Immature natural killer cell (primary cell): ENCODE measurements at regions not wholly inside any gene's neighbourhood (a gene's known extent, or its start where the extent isn't known, plus 50 kb on each side); places are given as distances from the start of the nearest gene placed in this dataset.

Experiments
- DNase-seq, 3 donors: peaks; one replicate each; pipeline ENCODE4 v3.0.0; 2022; ENCODE audit warnings: mixed read lengths in 1 of 3
- H3K27ac Mint-ChIP-seq, 6 donors: one replicate each; pipeline ENCODE4 v1.8.0; 2020; ENCODE audit warnings: mixed read lengths in 6 of 6, mild to moderate bottlenecking in 5 of 6, inconsistent platforms in 4 of 6, moderate library complexity in 3 of 6
- H3K27me3 Mint-ChIP-seq, 3 donors: one replicate each; pipeline ENCODE4 v1.8.0; 2020 to 2021; ENCODE audit warnings: low read depth in 3 of 3, mild to moderate bottlenecking in 3 of 3, mixed read lengths in 3 of 3, moderate library complexity in 3 of 3, inconsistent platforms in 1 of 3
- H3K36me3 Mint-ChIP-seq, 3 donors: one replicate each; pipeline ENCODE4 v1.8.0; 2020; ENCODE audit warnings: mixed read lengths in 3 of 3, inconsistent platforms in 2 of 3, mild to moderate bottlenecking in 2 of 3
- H3K4me1 Mint-ChIP-seq, 2 donors: one replicate each; pipeline ENCODE4 v1.8.0; 2020; ENCODE audit warnings: inconsistent platforms in 2 of 2, mild to moderate bottlenecking in 2 of 2, mixed read lengths in 2 of 2, moderate library complexity in 1 of 2
- H3K4me3 Mint-ChIP-seq, 5 donors: one replicate each; pipeline ENCODE4 v1.8.0; 2020; ENCODE audit warnings: mild to moderate bottlenecking in 5 of 5, mixed read lengths in 5 of 5, inconsistent platforms in 3 of 5, moderate library complexity in 3 of 5
- H3K9me3 Mint-ChIP-seq, 6 donors: one replicate each; pipeline ENCODE4 v1.8.0; 2020; ENCODE audit warnings: mild to moderate bottlenecking in 6 of 6, mixed read lengths in 6 of 6, inconsistent platforms in 4 of 6, moderate library complexity in 3 of 6

- DNase-seq, result no peak
- Mint-ChIP-seq H3K4me3 (no peak overlapping the region), H3K4me1 (no peaks in the 10 kb centered on the region), H3K27me3 (peaks cover 0 to 5% (median 2%) of the 10 kb centered on the region in 3 donors), H3K36me3 (no peaks in the 10 kb centered on the region), H3K9me3 (no peaks in the 10 kb centered on the region), H3K27ac (no peak overlapping the region)
Observed at GRCh38 chr1:173128742-173129141, 78.0 kb upstream of the TNFSF18 start.

DNA sequence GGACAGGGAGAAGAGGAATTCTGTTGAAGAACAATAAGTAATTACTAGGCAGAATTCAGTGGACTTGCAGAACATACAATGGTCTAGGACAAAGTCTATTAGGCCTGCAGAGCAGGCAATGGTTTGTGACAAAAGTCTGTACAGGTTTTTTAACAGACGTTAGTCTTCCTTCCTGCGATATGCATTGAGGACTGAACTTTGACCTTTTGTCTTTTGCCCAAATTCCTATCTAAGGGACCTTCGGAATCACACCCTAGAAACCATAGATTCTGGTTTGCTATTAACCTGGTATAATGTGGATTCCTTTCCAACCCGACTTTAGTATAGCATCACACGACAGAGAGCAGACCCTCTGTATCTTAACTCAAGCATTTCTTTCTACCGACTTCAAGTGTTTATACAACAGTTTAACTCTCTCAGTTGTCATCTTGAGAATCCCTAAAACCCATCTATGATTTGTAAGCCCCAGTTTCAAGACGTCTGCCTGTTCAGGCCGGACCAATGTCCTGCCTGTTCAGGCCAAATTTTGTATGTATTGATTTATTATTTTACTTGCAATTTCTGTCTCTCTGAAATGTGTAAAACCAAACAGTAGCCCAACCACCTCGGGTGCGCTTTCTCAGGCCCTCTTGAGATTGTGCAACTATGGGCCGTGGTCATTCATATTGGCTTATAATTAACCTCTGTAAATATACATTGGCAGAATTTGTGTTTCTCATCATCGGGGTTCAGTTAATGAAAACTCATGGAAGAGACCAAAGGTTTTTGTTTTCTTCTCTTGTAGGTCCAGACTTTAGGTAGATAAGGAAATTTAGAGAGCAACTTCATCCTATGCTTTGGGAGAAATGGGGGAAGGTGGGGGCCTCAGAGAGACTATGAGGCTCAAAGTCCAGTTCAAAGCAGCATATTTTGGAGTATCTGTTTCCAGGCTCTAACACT lies 76.9 kb upstream of the TNFSF18 start:
- Mint-ChIP-seq H3K36me3 (no peaks in the 10 kb centered on the region), H3K4me3 (no peak overlapping the region), H3K27ac (no peak overlapping the region), H3K9me3 (no peaks in the 10 kb centered on the region), H3K4me1 (peaks cover 8 to 9% of the 10 kb centered on the region in 2 donors), H3K27me3 (peaks cover 0 to 5% (median 2%) of the 10 kb centered on the region in 3 donors)
- no peak for DNase-seq

DNA sequence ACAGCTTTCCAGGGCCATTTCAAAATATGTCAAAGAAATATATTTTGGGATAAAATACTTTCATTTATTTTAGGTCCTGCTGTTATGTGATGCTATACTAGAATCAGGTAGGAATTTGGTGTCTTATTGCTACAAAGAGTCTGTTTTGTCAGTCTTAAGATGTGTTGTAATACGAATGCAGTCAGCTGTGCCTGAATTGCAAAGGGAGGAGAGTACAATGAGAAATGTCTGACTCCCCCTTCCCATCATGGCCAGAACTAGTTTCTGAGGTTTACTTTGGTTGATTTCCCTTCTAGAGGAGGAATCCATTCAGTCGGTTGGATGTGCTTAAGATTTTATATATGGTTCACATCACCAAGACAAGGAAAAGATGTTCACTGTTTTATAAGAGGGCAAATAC lies 75.7 kb upstream of the TNFSF18 start:
- Mint-ChIP-seq H3K36me3 (no peaks in the 10 kb centered on the region), H3K4me1 (peaks cover 11% of the 10 kb centered on the region in 2 donors), H3K27me3 (peaks cover 0 to 5% (median 2%) of the 10 kb centered on the region in 3 donors)

DNA sequence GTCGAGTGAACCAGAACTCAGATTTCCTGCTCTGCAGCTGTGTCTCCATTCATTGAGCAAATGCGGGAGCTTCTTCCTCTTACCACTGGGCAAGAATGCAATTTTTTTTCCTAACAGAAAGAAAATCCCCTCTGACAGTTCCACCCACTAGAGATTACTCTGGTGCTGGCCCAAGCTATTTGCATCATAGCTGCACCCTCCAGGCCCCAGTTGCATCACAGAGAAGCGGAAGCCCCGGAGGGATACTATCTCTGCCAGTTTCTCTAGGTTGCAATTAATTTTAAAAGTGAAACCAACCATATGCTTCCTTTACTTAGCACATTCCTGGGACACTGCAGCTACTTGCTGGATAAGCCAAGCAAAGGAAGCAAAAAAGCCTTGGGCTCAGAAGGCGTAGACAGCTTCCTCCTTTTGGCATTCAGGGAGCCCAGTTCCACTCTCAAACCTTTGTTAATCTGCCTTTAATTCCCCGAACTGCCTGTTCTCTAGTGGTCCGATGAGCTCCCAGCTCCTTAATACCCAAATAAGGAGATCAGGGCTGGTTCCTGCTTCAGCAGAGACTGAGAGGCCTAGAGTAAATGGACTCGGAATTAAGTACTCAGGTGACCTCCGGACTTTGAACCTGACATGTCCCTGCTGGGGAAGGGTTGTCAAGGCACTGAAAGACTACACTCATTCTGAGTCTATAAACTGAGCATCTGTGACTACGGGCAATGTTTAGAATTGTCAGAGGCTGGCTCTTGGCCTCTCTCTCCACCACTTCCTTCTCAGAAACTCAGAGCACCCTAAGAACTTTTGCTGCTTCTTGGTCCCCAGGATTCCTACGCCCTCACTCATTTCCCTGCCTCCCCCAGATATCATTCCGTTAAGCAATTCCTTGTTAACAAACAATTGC lies 72.5 kb upstream of the TNFSF18 start:
- H3K27me3 Mint-ChIP-seq, result peaks cover 0 to 2% (median 2%) of the 10 kb centered on the region in 3 donors
- no peak overlapping the region for H3K27ac Mint-ChIP-seq
- H3K9me3 Mint-ChIP-seq, result no peaks in the 10 kb centered on the region
- H3K4me3 Mint-ChIP-seq, result peak overlapping the region in 4 of 5 donors; percentile 18 to 44 (median 43)
- peaks cover 11% of the 10 kb centered on the region in 2 donors for H3K4me1 Mint-ChIP-seq
- peak in 1 of 3 donors; percentile 6 for DNase-seq
- H3K36me3 Mint-ChIP-seq, result no peaks in the 10 kb centered on the region

More for the DNA sequence above, 75.7 kb upstream of the TNFSF18 start:
- Mint-ChIP-seq H3K27ac (no peak overlapping the region), H3K4me3 (no peak overlapping the region), H3K9me3 (no peaks in the 10 kb centered on the region)
- no peak for DNase-seq

GRCh38 chr1:173122344-173122935 lies 71.7 kb upstream of the TNFSF18 start:
- peak overlapping the region in 2 of 5 donors; percentile 18 to 44 for H3K4me3 Mint-ChIP-seq
- H3K36me3 Mint-ChIP-seq, result no peaks in the 10 kb centered on the region
- peaks cover 11% of the 10 kb centered on the region in 2 donors for H3K4me1 Mint-ChIP-seq
- H3K27ac Mint-ChIP-seq, result no peak overlapping the region
- H3K27me3 Mint-ChIP-seq, result peaks cover 0 to 2% (median 2%) of the 10 kb centered on the region in 3 donors
- no peak for DNase-seq
- H3K9me3 Mint-ChIP-seq, result no peaks in the 10 kb centered on the region

DNA sequence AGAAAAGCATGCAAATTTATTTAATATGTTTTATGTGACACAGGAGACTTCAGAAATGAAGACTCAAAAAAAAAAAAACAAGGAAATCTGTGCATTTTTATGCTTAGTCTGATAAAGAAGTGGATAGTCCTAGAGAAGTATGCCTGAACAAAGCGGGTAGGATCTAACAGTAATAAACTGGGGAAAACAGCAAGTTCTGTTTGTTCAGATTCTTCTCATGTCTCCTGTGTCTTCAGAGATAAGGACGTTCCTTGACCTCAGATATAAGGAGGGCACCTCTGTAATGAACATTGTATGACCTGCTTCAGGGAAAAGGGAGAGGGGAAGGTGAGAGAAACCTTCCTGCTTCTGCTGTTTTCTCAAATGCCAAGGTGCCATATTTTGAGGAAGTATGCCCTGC lies 67.7 kb upstream of the TNFSF18 start:
- Mint-ChIP-seq H3K9me3 (no peaks in the 10 kb centered on the region), H3K4me3 (no peak overlapping the region), H3K27ac (no peak overlapping the region), H3K36me3 (no peaks in the 10 kb centered on the region), H3K27me3 (no peaks in the 10 kb centered on the region), H3K4me1 (peaks cover 9 to 11% of the 10 kb centered on the region in 2 donors)
- DNase-seq, result no peak

- Mint-ChIP-seq H3K9me3 (no peaks in the 10 kb centered on the region), H3K4me1 (peaks cover 3 to 5% of the 10 kb centered on the region in 2 donors), H3K27me3 (no peaks in the 10 kb centered on the region), H3K36me3 (no peaks in the 10 kb centered on the region), H3K4me3 (no peak overlapping the region), H3K27ac (no peak overlapping the region)
- no peak for DNase-seq
Observed at GRCh38 chr1:173117761-173118160, 67.0 kb upstream of the TNFSF18 start.

GRCh38 chr1:173117108-173117633 lies 66.4 kb upstream of the TNFSF18 start:
- H3K4me1 Mint-ChIP-seq, result no peaks in the 10 kb centered on the region
- no peak for DNase-seq
- no peak overlapping the region for H3K4me3 Mint-ChIP-seq
- no peaks in the 10 kb centered on the region for H3K36me3 Mint-ChIP-seq
- no peak overlapping the region for H3K27ac Mint-ChIP-seq
- no peaks in the 10 kb centered on the region for H3K9me3 Mint-ChIP-seq
- H3K27me3 Mint-ChIP-seq, result no peaks in the 10 kb centered on the region

DNA sequence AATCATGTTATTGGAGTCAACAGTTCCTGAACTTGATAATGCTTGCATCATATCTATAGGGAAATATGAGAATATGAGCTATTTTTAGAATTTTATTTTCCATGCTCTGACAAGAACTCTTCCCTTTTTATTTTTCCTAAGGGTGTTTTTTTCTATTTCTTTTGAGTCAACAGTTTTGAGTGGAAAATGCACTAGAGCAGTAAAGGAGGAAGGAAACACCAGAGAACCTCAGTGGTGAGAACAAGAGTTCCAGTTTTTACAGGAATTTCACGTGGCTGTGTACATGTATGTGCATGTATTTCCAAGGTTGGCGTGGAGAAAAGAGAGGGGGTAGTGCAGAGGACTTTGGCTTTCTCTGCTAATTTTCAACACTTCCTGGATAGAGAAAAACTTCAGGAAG lies 63.6 kb upstream of the TNFSF18 start:
- no peak for DNase-seq

GRCh38 chr1:173113015-173113741 lies 62.4 kb upstream of the TNFSF18 start:
- Mint-ChIP-seq H3K36me3 (peaks cover 0 to 3% (median 0%) of the 10 kb centered on the region in 3 donors), H3K9me3 (peaks cover 0 to 6% (median 5%) of the 10 kb centered on the region in 6 donors), H3K27me3 (peaks cover 0 to 2% (median 0%) of the 10 kb centered on the region in 3 donors), H3K27ac (no peak overlapping the region), H3K4me3 (no peak overlapping the region), H3K4me1 (no peaks in the 10 kb centered on the region)
- no peak for DNase-seq

More for the DNA sequence above, 63.6 kb upstream of the TNFSF18 start:
- H3K4me3 Mint-ChIP-seq, result no peak overlapping the region
- no peaks in the 10 kb centered on the region for H3K4me1 Mint-ChIP-seq
- H3K27ac Mint-ChIP-seq, result no peak overlapping the region
- H3K9me3 Mint-ChIP-seq, result no peaks in the 10 kb centered on the region
- H3K27me3 Mint-ChIP-seq, result peaks cover 0 to 2% (median 0%) of the 10 kb centered on the region in 3 donors
- no peaks in the 10 kb centered on the region for H3K36me3 Mint-ChIP-seq

- no peak overlapping the region for H3K4me3 Mint-ChIP-seq
- peaks cover 1 to 17% (median 10%) of the 10 kb centered on the region in 6 donors for H3K9me3 Mint-ChIP-seq
- no peak for DNase-seq
- peaks cover 0 to 8% (median 6%) of the 10 kb centered on the region in 3 donors for H3K36me3 Mint-ChIP-seq
- H3K4me1 Mint-ChIP-seq, result no peaks in the 10 kb centered on the region
- no peak overlapping the region for H3K27ac Mint-ChIP-seq
- peaks cover 0 to 2% (median 0%) of the 10 kb centered on the region in 3 donors for H3K27me3 Mint-ChIP-seq
Observed at GRCh38 chr1:173112129-173112528, 61.4 kb upstream of the TNFSF18 start.

DNA sequence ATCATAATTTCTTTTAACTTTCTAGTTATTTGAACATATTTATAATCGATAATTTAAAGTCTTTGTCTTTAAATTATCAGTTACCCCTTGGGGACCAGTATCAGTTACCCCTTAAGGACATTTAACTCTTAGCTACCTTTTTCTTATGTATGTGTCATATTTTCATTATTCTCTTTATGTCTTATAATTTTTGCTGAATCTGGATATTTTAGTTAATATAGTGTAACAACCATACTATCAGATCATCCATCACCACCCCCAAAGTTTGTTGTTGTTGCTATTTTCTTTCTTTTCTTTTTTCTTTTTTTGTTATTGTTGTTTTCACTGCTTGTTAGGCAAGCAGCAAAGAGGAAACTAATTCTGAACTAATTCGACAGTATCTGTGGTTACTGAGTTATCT lies 57.0 kb upstream of the TNFSF18 start:
- Mint-ChIP-seq H3K27me3 (peaks cover 0 to 2% (median 0%) of the 10 kb centered on the region in 3 donors), H3K36me3 (peaks cover 0 to 9% (median 6%) of the 10 kb centered on the region in 3 donors), H3K27ac (no peak overlapping the region), H3K4me1 (no peaks in the 10 kb centered on the region), H3K9me3 (peaks cover 3 to 18% (median 11%) of the 10 kb centered on the region in 6 donors), H3K4me3 (no peak overlapping the region)
- no peak for DNase-seq

- DNase-seq, result no peak
- peaks cover 2 to 10% (median 4%) of the 10 kb centered on the region in 6 donors for H3K9me3 Mint-ChIP-seq
- H3K4me1 Mint-ChIP-seq, result no peaks in the 10 kb centered on the region
- peaks cover 0 to 10% (median 3%) of the 10 kb centered on the region in 3 donors for H3K36me3 Mint-ChIP-seq
- H3K27me3 Mint-ChIP-seq, result peaks cover 0 to 1% (median 0%) of the 10 kb centered on the region in 3 donors
- H3K4me3 Mint-ChIP-seq, result no peak overlapping the region
- no peak overlapping the region for H3K27ac Mint-ChIP-seq
Observed at GRCh38 chr1:173103006-173103405, 52.3 kb upstream of the TNFSF18 start.
